PC-9 (cell line): ENCODE measurements at regions not wholly inside any gene's neighbourhood (a gene's known extent, or its start where the extent isn't known, plus 50 kb on each side); places are given as distances from the start of the nearest gene placed in this dataset.

ENCODE experiments used
- BruUV-seq: library from RNA; stranded (reverse); fragments of 400-500 nt; replicated peaks from 2 replicates; lab custom pipeline; 2021; lab: Mats Ljungman, UMichigan
- CTCF ChIA-PET: fragments of 300-600 bp; sonication (Branson Sonifier 250); formaldehyde crosslinking; loops from one replicate; lab custom pipeline; 2022; ENCODE audit warnings: antibody characterized with exemption; lab: Charles Lee
- POLR2A ChIA-PET: fragments of 300-600 bp; sonication (Branson Sonifier 250); formaldehyde crosslinking; loops from one replicate; lab custom pipeline; 2022; ENCODE audit warnings: antibody characterized with exemption; ENCODE audit not compliant: unreplicated experiment; lab: Charles Lee
- DNase-seq, 2 experiments: peaks; one replicate each; pipeline versions ENCODE4 v3.0.0 to v3.0.0-alpha.2; 2015 to 2022; ENCODE audit warnings: mixed read lengths in 1 of 2
- H2AFZ ChIP-seq: fragments of 200-600 bp; sonication (generic); 2 replicates; pipeline ENCODE4 v1.8.1; 2017; ENCODE audit warnings: antibody characterized with exemption
- H3F3A ChIP-seq: fragments of 200-600 bp; sonication (generic); 2 replicates; pipeline ENCODE4 v1.8.1; 2017; ENCODE audit warnings: antibody characterized with exemption, mild to moderate bottlenecking, low read depth; ENCODE audit not compliant: insufficient read depth
- H3K27ac ChIP-seq: fragments of 200-600 bp; sonication (generic); 2 replicates; pipeline ENCODE4 v1.6.1; 2016; ENCODE audit warnings: mixed run types
- H3K27me3 ChIP-seq: fragments of 200-600 bp; sonication (generic); 2 replicates; pipeline ENCODE4 v1.6.1; 2016; ENCODE audit warnings: low read depth, mixed run types; ENCODE audit not compliant: insufficient read depth
- H3K36me3 ChIP-seq: fragments of 200-600 bp; sonication (generic); 2 replicates; pipeline ENCODE4 v1.6.1; 2016; ENCODE audit warnings: low read depth, mixed run types
- H3K4me1 ChIP-seq: fragments of 200-600 bp; sonication (generic); replicated peaks from 2 replicates; pipeline ENCODE4 v1.6.1; 2016; ENCODE audit warnings: mixed run types; ENCODE audit not compliant: insufficient read depth
- H3K4me2 ChIP-seq: fragments of 200-600 bp; sonication (generic); 2 replicates; pipeline ENCODE4 v1.6.1; 2017; ENCODE audit warnings: mixed run types
- H3K4me3 ChIP-seq: fragments of 200-600 bp; sonication (generic); 2 replicates; pipeline ENCODE4 v1.6.1; 2016; ENCODE audit warnings: mixed run types
- H3K79me2 ChIP-seq: fragments of 200-600 bp; sonication (generic); 2 replicates; pipeline ENCODE4 v1.6.1; 2017; ENCODE audit warnings: low read depth, mixed run types
- H3K9me2 ChIP-seq: fragments of 200-600 bp; sonication (generic); 2 replicates; pipeline ENCODE4 v1.8.1; 2017; ENCODE audit warnings: mild to moderate bottlenecking; ENCODE audit not compliant: insufficient read depth
- H3K9me3 ChIP-seq: fragments of 200-600 bp; sonication (generic); 2 replicates; pipeline ENCODE4 v1.8.1; 2016; ENCODE audit warnings: low read depth; ENCODE audit not compliant: insufficient read depth
- H4K20me1 ChIP-seq: fragments of 200-600 bp; sonication (generic); 2 replicates; pipeline ENCODE4 v1.8.1; 2017; ENCODE audit not compliant: insufficient read depth
- EZH2 ChIP-seq: fragments of 200-600 bp; sonication (generic); IDR thresholded peaks from 2 replicates; pipeline ENCODE4 v1.8.0; 2017; ENCODE audit warnings: antibody characterized with exemption, low read depth
- intact Hi-C: fragments of 100-400 bp; cut with micrococcal nuclease; formaldehyde crosslinking; loops from one replicate; pipeline ENCODE4 v1.10.0; 2022; ENCODE audit not compliant: unreplicated experiment
- TF ChIP-seq, protein P1 (sequence below): fragments of 200-600 bp; sonication (generic); conservative IDR thresholded peaks from 2 replicates; pipeline ENCODE4 v1.6.1; 2017; ENCODE audit warnings: mixed run types, antibody characterized with exemption, mild to moderate bottlenecking, moderate library complexity

- TF ChIP-seq, protein P1, sequence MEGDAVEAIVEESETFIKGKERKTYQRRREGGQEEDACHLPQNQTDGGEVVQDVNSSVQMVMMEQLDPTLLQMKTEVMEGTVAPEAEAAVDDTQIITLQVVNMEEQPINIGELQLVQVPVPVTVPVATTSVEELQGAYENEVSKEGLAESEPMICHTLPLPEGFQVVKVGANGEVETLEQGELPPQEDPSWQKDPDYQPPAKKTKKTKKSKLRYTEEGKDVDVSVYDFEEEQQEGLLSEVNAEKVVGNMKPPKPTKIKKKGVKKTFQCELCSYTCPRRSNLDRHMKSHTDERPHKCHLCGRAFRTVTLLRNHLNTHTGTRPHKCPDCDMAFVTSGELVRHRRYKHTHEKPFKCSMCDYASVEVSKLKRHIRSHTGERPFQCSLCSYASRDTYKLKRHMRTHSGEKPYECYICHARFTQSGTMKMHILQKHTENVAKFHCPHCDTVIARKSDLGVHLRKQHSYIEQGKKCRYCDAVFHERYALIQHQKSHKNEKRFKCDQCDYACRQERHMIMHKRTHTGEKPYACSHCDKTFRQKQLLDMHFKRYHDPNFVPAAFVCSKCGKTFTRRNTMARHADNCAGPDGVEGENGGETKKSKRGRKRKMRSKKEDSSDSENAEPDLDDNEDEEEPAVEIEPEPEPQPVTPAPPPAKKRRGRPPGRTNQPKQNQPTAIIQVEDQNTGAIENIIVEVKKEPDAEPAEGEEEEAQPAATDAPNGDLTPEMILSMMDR = no peak
- TF ChIP-seq EZH2 = no peak
- peak in 1 of 2 experiments; percentile 46 for DNase-seq
- CTCF ChIA-PET = no interaction called here
- H3K9me2 ChIP-seq = no peaks in the 10 kb centered on the region
- no peaks in the 10 kb centered on the region for H3K36me3 ChIP-seq
- H3K4me3 ChIP-seq = no peak overlapping the region
- H3F3A ChIP-seq = no peaks in the 10 kb centered on the region
- intact Hi-C loops = no loop called here
- no peak overlapping the region for H3K4me2 ChIP-seq
- no peaks in the 10 kb centered on the region for H3K27me3 ChIP-seq
- no peaks in the 10 kb centered on the region for H4K20me1 ChIP-seq
- no peak overlapping the region for H2AFZ ChIP-seq
- POLR2A ChIA-PET = no interaction called here
- H3K79me2 ChIP-seq = no peaks in the 10 kb centered on the region
- no TSS peak for BruUV-seq
- peaks cover 5% of the 10 kb centered on the region; the same call in 1 of the 2 replicates for H3K4me1 ChIP-seq
- H3K27ac ChIP-seq = no peak overlapping the region
- H3K9me3 ChIP-seq = no peaks in the 10 kb centered on the region
These were observed 68.2 kb upstream of the NR4A3 start for GRCh38 chr9:99753436-99753835.

- Histone ChIP-seq H3F3A (no peaks in the 10 kb centered on the region), H2AFZ (no peak overlapping the region), H3K4me3 (no peak overlapping the region), H4K20me1 (no peaks in the 10 kb centered on the region), H3K27me3 (no peaks in the 10 kb centered on the region), H3K4me2 (no peak overlapping the region), H3K9me2 (no peaks in the 10 kb centered on the region), H3K9me3 (no peaks in the 10 kb centered on the region), H3K36me3 (no peaks in the 10 kb centered on the region), H3K4me1 (no peaks in the 10 kb centered on the region), H3K27ac (no peak overlapping the region), H3K79me2 (no peaks in the 10 kb centered on the region)
- intact Hi-C loops = no loop called here
- ChIA-PET POLR2A (no interaction called here), CTCF (no interaction called here)
- DNase-seq = no peak
- no TSS peak for BruUV-seq
- no peak for TF ChIP-seq EZH2
These were observed 61.3 kb upstream of the NR4A3 start for GRCh38 chr9:99760421-99760820.

DNA sequence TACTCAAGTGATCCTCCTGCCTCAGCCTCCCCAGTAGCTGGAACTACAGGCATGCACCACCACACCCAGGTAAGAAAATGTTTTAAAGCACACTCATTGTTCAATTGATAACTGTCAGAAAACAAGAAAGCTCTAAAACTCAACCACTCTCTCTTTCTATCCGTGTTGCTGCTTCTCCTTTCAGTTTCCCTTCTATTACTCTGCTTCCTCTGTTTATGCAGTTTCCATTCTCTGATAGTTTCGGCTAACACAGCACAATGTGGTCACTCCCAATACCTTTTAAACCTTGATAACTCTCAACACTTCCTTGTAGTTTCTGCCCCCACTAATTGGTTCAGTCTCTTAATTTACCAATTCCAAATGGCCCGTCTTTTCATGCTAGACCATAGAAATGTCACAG, 59.2 kb upstream of the NR4A3 start:
- Histone ChIP-seq H3F3A (no peaks in the 10 kb centered on the region), H3K36me3 (no peaks in the 10 kb centered on the region), H3K4me2 (no peak overlapping the region), H3K9me2 (no peaks in the 10 kb centered on the region), H3K4me1 (no peaks in the 10 kb centered on the region), H2AFZ (no peak overlapping the region), H3K79me2 (no peaks in the 10 kb centered on the region), H3K9me3 (no peaks in the 10 kb centered on the region), H3K4me3 (no peak overlapping the region), H4K20me1 (no peaks in the 10 kb centered on the region), H3K27ac (no peak overlapping the region), H3K27me3 (no peaks in the 10 kb centered on the region)
- ChIA-PET CTCF (no interaction called here), POLR2A (no interaction called here)
- intact Hi-C loops = no loop called here
- BruUV-seq = no TSS peak
- DNase-seq = no peak
- no peak for TF ChIP-seq EZH2
- TF ChIP-seq, protein P1 = no peak
